GM18505 (cell line): ENCODE measurements at regions not wholly inside any gene's neighbourhood (a gene's known extent, or its start where the extent isn't known, plus 50 kb on each side); places are given as distances from the start of the nearest gene placed in this dataset.
"Not testable (repeated sequence)": the region's sequence is repeated elsewhere in the genome, so short reads cannot be mapped to it uniquely, and the experiment has no call there.

Experiments
- ATAC-seq: cut with Tn5 transposase; IDR thresholded peaks from one replicate; pipeline ENCODE4 v1.9.1; 2021; ENCODE audit not compliant: unreplicated experiment
- POLR2A ChIP-seq: IDR thresholded peaks from 4 replicates; pipeline ENCODE4 v1.6.1; 2011; ENCODE audit warnings: borderline replicate concordance; ENCODE audit not compliant: insufficient read depth, insufficient read length; ENCODE audit errors: extremely low read depth

GRCh38 chr3:148554367-148554766 is 143.3 kb upstream of the AGTR1 start:
- no peak for TF ChIP-seq POLR2A
- ATAC-seq, result no peak

GRCh38 chr3:148556664-148557063 is 141.0 kb upstream of the AGTR1 start:
- ATAC-seq, result no peak
- TF ChIP-seq POLR2A, result no peak

- ATAC-seq, result not testable (repeated sequence)
Observed at GRCh38 chr3:148577579-148577978, 120.1 kb upstream of the AGTR1 start.

GRCh38 chr3:148582126-148582525 is 115.6 kb upstream of the AGTR1 start:
- no peak for ATAC-seq
- TF ChIP-seq POLR2A, result no peak

GRCh38 chr3:148583793-148584192 is 113.9 kb upstream of the AGTR1 start:
- no peak for ATAC-seq
- no peak for TF ChIP-seq POLR2A

DNA sequence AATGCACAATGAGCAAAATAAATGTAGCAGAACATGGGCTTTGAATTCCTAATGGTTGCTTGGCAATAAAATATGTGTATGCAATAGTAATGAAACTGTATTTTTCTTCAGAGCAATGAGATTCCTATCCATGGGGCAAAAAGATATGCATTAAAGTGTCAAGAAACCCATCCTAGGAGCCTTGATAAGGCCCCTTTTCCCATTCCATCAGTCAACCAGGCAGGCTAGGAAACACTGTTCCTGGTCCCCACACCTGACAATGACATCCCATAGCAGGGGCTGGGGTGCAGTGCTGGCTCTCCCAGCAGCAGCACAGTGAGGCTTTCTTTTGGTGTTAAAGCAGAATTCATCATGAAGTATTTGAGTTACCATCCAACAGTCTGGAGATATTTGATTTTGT is 113.3 kb upstream of the AGTR1 start:
- TF ChIP-seq POLR2A, result no peak
- no peak for ATAC-seq

- no peak for ATAC-seq
- no peak for TF ChIP-seq POLR2A
Observed at GRCh38 chr3:148585671-148586379, 111.9 kb upstream of the AGTR1 start.

GRCh38 chr3:148588291-148588690 is 109.4 kb upstream of the AGTR1 start:
- ATAC-seq, result no peak
- TF ChIP-seq POLR2A, result no peak

- no peak for ATAC-seq
- no peak for TF ChIP-seq POLR2A
Observed at GRCh38 chr3:148591525-148591924, 106.2 kb upstream of the AGTR1 start.

DNA sequence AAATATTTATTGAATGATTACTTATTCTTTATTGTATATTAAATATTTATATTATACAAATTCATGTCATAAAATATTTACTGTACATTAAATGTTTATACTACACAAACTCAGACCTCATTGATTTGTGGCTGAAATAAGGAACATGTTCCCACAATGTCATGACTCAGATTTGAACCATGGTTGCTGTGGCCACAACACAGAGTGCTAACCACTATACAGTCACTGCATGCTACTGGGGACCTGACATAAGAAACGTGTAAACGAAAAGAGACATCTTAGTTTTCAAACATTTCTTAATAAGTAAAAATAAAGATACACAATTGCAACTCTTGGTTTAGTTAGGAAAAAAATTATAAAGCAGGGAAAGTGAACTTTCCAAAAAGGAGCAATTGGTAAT is 99.1 kb upstream of the AGTR1 start:
- TF ChIP-seq POLR2A, result no peak

GRCh38 chr3:148599481-148599880 is 98.2 kb upstream of the AGTR1 start:
- no peak for ATAC-seq

More for the DNA sequence above, 99.1 kb upstream of the AGTR1 start:
- ATAC-seq, result no peak

DNA sequence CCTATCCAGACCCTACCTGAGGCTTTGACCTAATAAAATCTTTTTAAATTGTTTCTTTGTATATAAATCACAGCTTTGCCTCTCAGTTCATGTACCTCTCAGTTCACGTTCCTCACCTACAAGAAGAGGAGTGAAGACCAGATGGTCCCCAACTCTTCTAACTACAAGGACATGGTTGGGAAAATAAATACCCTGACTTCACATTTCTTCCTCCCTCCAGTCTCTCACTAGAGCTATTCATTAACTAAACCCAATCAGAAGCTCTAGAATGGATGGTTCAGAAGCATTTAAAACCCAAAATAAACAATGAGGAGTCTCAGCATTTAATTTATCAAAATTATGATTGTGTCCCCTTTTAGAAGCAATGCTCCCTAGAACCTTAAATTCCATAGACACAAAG is 97.3 kb upstream of the AGTR1 start:
- TF ChIP-seq POLR2A, result no peak
- no peak for ATAC-seq

More at GRCh38 chr3:148599481-148599880, 98.2 kb upstream of the AGTR1 start:
- TF ChIP-seq POLR2A, result no peak

DNA sequence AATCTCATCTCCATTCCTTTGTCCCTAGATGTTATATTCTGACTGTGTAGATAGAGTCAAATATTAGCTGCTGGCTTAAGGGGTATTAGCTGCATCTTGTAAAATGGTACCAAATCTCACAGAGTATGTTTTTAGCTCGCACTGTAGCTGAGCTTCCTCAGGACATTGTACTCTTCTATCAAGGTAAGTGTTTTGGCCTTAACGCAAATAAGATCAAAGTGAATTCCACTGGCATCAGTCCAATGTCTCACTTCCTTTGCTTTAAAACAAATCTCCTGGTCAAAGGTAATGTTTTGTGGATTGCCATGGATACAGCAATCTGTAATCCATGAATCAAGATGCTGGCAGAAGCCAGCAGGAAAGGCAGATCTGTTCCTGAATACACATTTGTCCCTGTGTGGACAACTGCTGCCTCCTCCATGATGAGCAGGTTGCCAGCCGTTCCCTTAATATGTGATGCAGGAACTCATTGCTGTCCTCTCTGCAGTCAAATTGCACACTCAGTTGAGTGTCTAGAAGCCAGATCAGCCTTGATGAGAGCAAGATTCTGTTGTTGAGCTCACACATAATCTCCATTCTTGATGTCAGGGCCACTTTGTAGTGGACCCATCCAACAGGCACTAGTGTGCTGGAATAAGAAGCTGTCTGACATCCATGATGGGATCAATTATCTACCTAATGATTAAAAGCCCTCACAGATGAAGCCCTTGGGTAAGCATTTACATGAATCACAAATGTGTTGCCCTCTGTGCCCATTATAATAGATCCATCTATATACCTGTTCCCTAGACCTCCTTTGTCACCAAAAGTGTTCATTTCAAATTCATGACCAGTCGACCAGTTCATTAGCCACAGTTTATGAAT is 96.6 kb upstream of the AGTR1 start:
- no peak for TF ChIP-seq POLR2A
- no peak for ATAC-seq
